ENCODE measurements at regions not wholly inside any gene's neighbourhood (a gene's known extent, or its start where the extent isn't known, plus 50 kb on each side); places are given as distances from the start of the nearest gene placed in this dataset.

DNA sequence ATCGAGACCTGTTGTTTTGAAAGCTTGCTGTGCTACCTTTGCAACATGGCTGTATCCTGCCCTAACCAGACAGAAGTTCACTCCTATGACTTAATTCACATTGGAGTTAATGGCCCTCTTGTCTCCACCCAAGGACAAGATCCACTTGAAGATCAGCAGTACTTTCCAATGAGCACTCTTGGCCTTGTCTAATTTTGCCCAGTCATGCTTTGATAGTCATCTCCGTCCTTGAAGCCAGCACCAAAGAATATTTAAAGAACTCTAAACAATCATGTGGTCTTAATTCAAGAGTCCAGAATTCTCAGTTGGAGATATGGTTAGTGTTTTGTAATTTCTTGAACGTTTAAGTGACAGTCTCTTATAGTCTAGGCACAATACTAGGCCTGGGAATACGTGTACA is 775.6 kb upstream of the EEF2KMT start:
- H3K36me3 Mint-ChIP-seq (ENCODE audit: low read depth), result no peaks in the 10 kb centered on the region
- no peaks in the 10 kb centered on the region for H3K27me3 Mint-ChIP-seq (ENCODE audit: low read depth)
- H3K4me1 Mint-ChIP-seq (ENCODE audit: low read depth), result no peaks in the 10 kb centered on the region
- TF ChIP-seq, protein P1, sequence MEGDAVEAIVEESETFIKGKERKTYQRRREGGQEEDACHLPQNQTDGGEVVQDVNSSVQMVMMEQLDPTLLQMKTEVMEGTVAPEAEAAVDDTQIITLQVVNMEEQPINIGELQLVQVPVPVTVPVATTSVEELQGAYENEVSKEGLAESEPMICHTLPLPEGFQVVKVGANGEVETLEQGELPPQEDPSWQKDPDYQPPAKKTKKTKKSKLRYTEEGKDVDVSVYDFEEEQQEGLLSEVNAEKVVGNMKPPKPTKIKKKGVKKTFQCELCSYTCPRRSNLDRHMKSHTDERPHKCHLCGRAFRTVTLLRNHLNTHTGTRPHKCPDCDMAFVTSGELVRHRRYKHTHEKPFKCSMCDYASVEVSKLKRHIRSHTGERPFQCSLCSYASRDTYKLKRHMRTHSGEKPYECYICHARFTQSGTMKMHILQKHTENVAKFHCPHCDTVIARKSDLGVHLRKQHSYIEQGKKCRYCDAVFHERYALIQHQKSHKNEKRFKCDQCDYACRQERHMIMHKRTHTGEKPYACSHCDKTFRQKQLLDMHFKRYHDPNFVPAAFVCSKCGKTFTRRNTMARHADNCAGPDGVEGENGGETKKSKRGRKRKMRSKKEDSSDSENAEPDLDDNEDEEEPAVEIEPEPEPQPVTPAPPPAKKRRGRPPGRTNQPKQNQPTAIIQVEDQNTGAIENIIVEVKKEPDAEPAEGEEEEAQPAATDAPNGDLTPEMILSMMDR (IDR thresholded peaks at IDR 0.05), result no peak
- H3K9me3 Mint-ChIP-seq (ENCODE audit: low read depth), result peaks cover 29% of the 10 kb centered on the region
- H3K27ac Mint-ChIP-seq (ENCODE audit: unreplicated experiment), result no peak overlapping the region
- no peak overlapping the region for H3K4me3 Mint-ChIP-seq (ENCODE audit: unreplicated experiment)
- no peak for DNase-seq (ENCODE audit: low spot score)

DNA sequence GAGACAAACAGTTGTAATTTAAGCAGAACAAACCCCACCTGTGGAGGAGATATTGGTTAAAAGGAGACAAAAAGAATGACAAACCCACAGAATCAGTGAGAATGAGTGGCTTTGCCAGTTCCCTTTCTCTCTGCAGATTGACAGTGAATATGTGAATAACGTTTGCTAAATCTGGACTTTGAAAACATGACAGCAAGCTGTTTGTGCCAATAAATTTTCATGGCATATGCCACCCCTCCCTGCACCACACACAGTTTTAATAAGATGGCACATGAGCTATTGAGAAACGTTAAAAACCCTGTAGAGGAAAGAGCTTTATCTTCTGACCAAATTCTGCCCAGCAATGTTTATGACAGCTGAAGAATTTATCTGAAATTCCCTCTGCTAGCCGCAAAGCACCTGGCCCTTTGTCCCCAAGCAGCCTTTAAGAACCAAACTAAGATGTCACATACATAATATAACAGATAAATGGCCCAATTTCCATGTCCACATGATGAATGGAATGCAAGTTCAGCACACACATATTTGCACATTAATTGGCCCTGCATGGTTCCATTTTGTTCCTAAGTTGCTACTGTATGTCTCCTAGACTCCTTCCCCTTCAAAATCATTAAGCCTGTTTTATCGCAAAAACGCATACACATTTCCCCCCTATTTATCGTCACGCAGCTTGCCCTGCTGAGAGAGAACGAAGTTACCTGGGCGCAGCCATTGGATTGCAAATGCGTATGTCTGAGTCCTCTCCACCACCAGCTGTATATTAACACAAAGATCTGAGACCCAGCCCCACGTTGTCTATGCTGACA is 773.5 kb upstream of the EEF2KMT start:
- DNase-seq (ENCODE audit: low spot score), result no peak
- Mint-ChIP-seq H3K36me3 (ENCODE audit: low read depth) (no peaks in the 10 kb centered on the region), H3K4me3 (ENCODE audit: unreplicated experiment) (no peak overlapping the region), H3K27me3 (ENCODE audit: low read depth) (no peaks in the 10 kb centered on the region), H3K4me1 (ENCODE audit: low read depth) (no peaks in the 10 kb centered on the region), H3K9me3 (ENCODE audit: low read depth) (peaks cover 22% of the 10 kb centered on the region), H3K27ac (ENCODE audit: unreplicated experiment) (no peak overlapping the region)
- TF ChIP-seq, protein P1 (IDR thresholded peaks at IDR 0.05), result no peak

DNA sequence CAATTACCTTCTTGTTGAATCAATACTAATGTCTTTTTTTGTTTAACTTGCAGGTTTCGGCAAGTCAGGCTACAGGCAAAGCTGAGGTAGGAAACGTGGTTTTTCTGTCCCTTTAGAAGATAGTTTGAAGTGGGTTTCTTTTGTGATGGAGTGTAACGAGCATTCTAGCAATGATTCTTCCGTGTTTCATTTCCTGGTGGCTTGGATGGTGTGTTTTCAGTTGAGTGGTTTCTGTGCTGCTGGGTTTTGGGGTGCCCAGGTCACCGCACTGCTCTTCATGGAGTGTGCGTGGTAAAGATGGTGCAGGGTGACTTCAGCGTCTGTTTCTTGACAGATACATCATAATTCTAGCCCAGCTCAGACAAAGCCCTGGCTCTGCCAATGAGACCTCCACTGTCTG is 769.7 kb upstream of the EEF2KMT start:
- Mint-ChIP-seq H3K4me1 (ENCODE audit: low read depth) (no peaks in the 10 kb centered on the region), H3K27ac (ENCODE audit: unreplicated experiment) (no peak overlapping the region), H3K9me3 (ENCODE audit: low read depth) (peaks cover 14% of the 10 kb centered on the region), H3K4me3 (ENCODE audit: unreplicated experiment) (no peak overlapping the region), H3K27me3 (ENCODE audit: low read depth) (no peaks in the 10 kb centered on the region), H3K36me3 (ENCODE audit: low read depth) (no peaks in the 10 kb centered on the region)
- TF ChIP-seq, protein P1 (IDR thresholded peaks at IDR 0.05), result no peak
- DNase-seq (ENCODE audit: low spot score), result no peak

DNA sequence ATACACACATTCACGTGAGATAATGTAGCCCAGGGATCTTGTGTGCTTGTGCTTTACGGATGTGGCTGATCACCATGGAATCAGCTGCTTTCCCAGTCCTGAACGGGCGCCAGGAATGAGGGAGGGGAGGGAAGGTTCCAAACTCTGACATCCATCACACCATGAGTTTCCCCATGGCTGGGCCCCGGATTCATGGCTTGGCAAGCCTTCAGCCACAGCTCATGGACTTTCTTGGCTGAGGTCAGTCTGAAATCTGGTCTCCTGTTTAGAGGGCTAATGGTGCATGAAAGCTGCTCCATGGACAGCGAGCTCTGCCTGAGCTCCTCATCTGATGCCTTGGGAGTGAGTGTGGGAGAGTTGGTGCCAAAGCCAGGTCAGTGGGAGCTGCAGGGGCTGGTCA is 767.6 kb upstream of the EEF2KMT start:
- no peak for DNase-seq (ENCODE audit: low spot score)
- no peak overlapping the region for H3K27ac Mint-ChIP-seq (ENCODE audit: unreplicated experiment)
- H3K4me1 Mint-ChIP-seq (ENCODE audit: low read depth), result no peaks in the 10 kb centered on the region

DNA sequence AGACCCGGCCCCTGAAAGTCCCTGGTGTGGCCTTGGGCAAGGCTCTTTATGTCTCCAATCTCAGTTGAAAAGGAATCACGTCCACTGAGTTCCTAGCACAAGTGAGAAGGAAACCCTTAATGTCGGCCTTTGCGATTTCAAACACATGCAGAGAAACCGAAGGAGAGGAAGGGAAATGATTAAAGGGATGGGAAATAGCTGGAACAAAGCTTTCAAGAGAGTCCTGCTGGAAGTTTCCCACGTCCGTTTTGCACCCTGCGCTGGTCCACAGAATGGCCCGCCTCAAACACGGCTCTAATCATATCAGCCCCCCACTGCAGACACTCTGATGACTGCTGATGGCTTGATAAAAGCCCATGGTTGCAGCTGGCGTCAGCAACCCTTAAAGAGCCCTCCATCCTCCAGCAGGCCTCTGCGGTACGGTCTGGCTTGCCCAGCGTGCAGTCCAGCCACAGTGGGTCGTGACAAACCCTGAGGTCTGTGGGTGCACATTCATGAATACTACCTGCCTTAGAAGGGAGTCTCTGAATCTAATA is 765.5 kb upstream of the EEF2KMT start:
- Mint-ChIP-seq H3K9me3 (ENCODE audit: low read depth) (peaks cover 28% of the 10 kb centered on the region), H3K4me3 (ENCODE audit: unreplicated experiment) (no peak overlapping the region), H3K27ac (ENCODE audit: unreplicated experiment) (no peak overlapping the region), H3K4me1 (ENCODE audit: low read depth) (no peaks in the 10 kb centered on the region), H3K36me3 (ENCODE audit: low read depth) (no peaks in the 10 kb centered on the region), H3K27me3 (ENCODE audit: low read depth) (no peaks in the 10 kb centered on the region)
- TF ChIP-seq, protein P1 (IDR thresholded peaks at IDR 0.05), result no peak
- DNase-seq (ENCODE audit: low spot score), result no peak

More for the DNA sequence above, 767.6 kb upstream of the EEF2KMT start:
- Mint-ChIP-seq H3K4me3 (ENCODE audit: unreplicated experiment) (no peak overlapping the region), H3K36me3 (ENCODE audit: low read depth) (no peaks in the 10 kb centered on the region), H3K9me3 (ENCODE audit: low read depth) (peaks cover 28% of the 10 kb centered on the region), H3K27me3 (ENCODE audit: low read depth) (no peaks in the 10 kb centered on the region)
- TF ChIP-seq, protein P1 (IDR thresholded peaks at IDR 0.05), result no peak

All from chondrocyte (in vitro differentiated cells).